HCT116 (cell line): ENCODE measurements at regions not wholly inside any gene's neighbourhood (a gene's known extent, or its start where the extent isn't known, plus 50 kb on each side); places are given as distances from the start of the nearest gene placed in this dataset. TPM values are rescaled to one million over a fixed set of nuclear protein-coding genes. Genes with fewer than 3 reads are reported as not detected.

Experiments used
- FOSL1 ChIP-seq: IDR thresholded peaks from 2 replicates; pipeline ENCODE4 v1.6.1; 2012; ENCODE audit warnings: low read depth
- YY1 ChIP-seq: IDR thresholded peaks from 2 replicates; pipeline ENCODE4 v1.6.1; 2011; ENCODE audit warnings: low read length, low read depth, moderate library complexity, mild to moderate bottlenecking; ENCODE audit not compliant: insufficient replicate concordance; ENCODE audit errors: extremely low read depth
- ZFX ChIP-seq: fragments of 450-650 bp; IDR thresholded peaks from 2 replicates; pipeline ENCODE4 v1.6.1; 2017
- microRNA counts: library from miRNA; unstranded; fragments of <30 nt; microRNA quantifications from one replicate; lab custom pipeline; 2015
- microRNA-seq: library from miRNA; unstranded; fragments of <30 nt; microRNA quantifications from one replicate; pipeline ENCODE4, GENCODE V29; 2016; ENCODE audit warnings: borderline number of aligned reads
- TF ChIP-seq, protein P1 (sequence below), 3 experiments: fragments of 200-600 bp in 1 of 3; sonication (generic) in 1 of 3; IDR thresholded peaks in 2 of 3; conservative IDR thresholded peaks in 1 of 3; 2 replicates each; pipeline ENCODE4 v1.5.1; 2012 to 2017; ENCODE audit warnings: low read depth in 2 of 3, low read length in 2 of 3, antibody characterized with exemption in 1 of 3, borderline replicate concordance in 1 of 3, control low read depth in 1 of 3, mild to moderate bottlenecking in 1 of 3, mixed read lengths in 1 of 3, mixed run types in 1 of 3, moderate library complexity in 1 of 3; ENCODE audit not compliant: insufficient read depth in 1 of 3

DNA sequence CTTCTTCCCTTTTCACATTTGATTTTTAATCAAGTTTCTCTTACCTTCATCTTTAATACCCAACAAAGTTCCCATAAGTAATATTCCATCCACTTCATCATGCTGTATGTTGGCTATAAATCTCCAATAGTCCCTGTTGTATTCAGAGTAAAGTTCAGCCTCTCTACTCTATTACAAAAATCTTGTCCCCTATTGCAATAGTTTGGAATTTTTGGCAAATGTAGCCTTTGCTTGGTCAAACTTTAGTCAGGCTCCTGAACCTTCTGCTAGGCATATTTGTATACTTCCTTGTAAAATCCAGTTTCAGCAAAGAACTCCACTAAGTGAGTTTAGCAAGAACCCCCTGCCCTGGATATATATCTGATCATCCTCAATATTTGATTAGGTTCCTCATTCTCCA, 54.0 kb upstream of the PACRGL start (continued):
- TF ChIP-seq, protein P1, sequence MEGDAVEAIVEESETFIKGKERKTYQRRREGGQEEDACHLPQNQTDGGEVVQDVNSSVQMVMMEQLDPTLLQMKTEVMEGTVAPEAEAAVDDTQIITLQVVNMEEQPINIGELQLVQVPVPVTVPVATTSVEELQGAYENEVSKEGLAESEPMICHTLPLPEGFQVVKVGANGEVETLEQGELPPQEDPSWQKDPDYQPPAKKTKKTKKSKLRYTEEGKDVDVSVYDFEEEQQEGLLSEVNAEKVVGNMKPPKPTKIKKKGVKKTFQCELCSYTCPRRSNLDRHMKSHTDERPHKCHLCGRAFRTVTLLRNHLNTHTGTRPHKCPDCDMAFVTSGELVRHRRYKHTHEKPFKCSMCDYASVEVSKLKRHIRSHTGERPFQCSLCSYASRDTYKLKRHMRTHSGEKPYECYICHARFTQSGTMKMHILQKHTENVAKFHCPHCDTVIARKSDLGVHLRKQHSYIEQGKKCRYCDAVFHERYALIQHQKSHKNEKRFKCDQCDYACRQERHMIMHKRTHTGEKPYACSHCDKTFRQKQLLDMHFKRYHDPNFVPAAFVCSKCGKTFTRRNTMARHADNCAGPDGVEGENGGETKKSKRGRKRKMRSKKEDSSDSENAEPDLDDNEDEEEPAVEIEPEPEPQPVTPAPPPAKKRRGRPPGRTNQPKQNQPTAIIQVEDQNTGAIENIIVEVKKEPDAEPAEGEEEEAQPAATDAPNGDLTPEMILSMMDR (IDR thresholded peaks at IDR 0.05 in 2 of 3, conservative IDR thresholded peaks at IDR 0.05 in 1 of 3; ENCODE audit: borderline replicate concordance in 1 of 3, insufficient read depth in 1 of 3, low read depth in 2 of 3, low read length in 2 of 3): no peak
- TF ChIP-seq FOSL1: no peak
- no peak for TF ChIP-seq YY1
- TF ChIP-seq ZFX: no peak
- TF ChIP-seq, all 23 proteins: peak for 0

MicroRNA genes in the stretch of these regions (microRNA counts, 767-probe panel; counts per million panel counts)
- microRNA hsa-miR-218-5p (lab: Ali Mortazavi, UCI): not detected

Small RNA genes in the stretch of these regions (microRNA-seq; reads per million reads assigned to microRNA genes)
- 3.6 reads per million for gene MIR218-1
